DMS 273 (cell line): ENCODE measurements at regions not wholly inside any gene's neighbourhood (a gene's known extent, or its start where the extent isn't known, plus 50 kb on each side); places are given as distances from the start of the nearest gene placed in this dataset.

ENCODE experiments used
- DNase-seq: peaks from one replicate; lab custom pipeline; 2025; ENCODE audit not compliant: unreplicated experiment; lab: John Stamatoyannopoulos, UW

DNA sequence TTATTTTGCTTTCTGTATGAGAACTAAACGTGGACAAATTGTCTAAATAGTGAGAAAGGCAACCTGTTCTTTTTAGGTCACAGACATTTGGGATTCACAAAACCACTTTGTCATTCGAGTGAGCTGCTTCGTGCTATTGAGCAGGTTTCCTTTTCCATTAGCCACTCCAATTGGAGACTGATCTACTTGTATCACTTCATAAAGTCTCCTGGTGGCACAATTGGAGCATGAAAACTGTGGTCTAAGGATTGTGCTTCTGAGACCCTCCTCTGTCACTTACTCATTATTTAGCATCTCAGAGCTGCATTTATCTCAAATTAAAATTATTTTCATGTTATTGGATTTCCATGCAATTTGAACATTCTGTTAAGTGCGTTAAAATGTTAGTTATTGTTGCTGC is 397.7 kb downstream of the TDRD3 start:
- DNase-seq: no peak

DNA sequence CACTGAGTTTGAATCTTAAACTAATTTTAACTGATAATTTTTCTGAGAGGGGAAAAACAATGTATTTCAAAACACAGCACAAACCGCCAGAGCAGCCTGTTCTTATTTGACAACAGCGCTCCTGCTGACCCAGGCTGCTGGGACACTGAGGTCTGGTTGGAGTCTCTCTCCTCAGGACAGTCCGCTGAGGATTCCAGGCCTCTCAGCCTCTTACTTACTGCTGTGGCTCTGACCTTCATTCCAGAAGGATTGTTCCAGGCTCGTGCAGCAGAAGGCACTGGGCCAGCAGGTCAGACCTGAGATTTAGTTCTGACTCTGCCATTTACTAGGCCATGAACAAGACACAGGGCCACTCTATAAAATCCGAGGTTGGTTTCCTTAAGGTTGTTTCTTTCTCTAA is 393.6 kb downstream of the TDRD3 start:
- no peak for DNase-seq

DNA sequence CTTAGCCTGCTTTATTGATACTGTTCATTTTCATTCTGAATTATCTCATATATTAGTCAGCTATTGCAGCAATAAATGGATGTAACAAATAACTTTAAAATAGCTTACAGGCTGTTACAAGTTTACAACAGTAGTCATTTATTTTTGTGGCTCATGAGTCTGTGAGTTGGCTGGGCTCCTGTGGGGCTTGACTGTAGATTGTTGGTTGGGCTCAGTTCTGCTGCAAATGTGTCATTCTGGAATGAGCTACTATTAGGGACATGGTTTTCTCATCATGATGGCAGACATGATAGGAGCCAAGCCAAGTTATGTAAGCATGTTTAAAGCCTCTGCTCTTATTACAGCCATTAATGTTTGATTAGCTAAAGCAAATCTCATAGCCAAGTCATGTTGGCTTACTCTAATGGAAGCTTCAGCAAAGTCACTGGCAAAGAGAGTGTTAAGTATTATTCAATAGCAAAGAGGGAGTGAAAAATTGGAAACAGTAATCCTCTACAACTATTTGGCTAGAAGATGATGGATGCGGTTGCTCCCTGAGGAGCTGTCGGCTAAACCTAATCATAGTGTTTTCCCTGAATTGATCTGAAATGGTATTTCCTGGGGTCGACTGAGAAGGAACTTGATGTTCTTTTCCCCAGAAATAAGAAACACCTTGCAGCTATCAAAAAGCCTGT is 391.3 kb downstream of the TDRD3 start:
- no peak for DNase-seq

DNA sequence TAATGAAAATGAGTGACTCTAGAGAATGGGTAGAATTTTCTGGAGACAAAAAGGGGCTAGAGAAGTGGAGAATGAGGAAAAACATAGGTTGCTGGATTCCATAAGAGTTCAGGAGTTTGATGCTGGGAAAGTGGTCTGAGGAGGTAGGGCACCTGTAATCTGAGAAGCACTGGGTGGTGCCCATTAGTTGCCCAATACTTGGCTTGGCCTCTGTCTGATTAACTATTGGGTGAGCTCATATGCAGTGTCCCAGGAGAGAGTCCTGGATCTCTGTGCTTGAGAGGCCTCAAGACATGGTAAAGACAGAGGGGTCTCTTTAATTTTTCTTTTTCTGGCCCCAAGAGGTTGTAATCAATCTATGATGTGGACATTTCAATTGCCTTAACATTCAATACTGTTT is 390.1 kb downstream of the TDRD3 start:
- no peak for DNase-seq

GRCh38 chr13:60772726-60773125 is 375.7 kb downstream of the TDRD3 start:
- DNase-seq: no peak

GRCh38 chr13:60765700-60766411 is 368.8 kb downstream of the TDRD3 start:
- DNase-seq: no peak

GRCh38 chr13:60759499-60759898 is 362.5 kb downstream of the TDRD3 start:
- peak; percentile 49 for DNase-seq

- no peak for DNase-seq
These were observed 361.6 kb downstream of the TDRD3 start for GRCh38 chr13:60758637-60759036.

DNA sequence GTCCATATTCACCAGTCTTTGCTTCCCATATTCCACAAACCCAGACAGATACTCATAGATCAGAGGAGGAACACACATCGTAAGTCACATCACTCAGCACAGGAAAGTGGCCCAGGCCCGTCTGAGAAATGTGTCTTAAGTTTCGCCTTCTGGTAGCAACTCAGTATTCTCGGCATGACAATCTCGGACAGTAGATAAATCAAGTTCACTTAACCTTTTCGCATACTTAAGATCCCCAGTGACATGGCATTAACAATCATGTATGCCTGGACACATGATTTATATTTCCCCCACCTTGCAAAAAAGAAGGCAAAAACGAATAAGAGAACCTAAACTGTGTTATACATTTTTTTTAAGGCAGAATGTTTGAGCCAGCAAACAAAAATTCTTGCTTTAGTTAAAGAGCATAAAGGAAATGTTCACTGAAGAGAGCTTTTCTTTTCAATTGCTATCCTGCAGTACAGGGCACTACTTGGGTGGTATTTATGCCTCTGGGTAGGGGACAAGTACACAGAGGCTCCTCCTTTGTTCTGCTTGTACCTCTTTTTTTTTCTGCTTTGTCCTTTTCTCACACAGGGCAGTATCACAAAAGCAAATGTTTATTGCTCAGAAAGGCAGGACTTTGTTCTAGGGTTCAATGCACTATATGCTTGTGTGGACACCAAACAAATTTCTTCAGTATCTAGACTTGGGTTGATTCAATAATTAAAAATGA is 360.6 kb downstream of the TDRD3 start:
- DNase-seq: peak; percentile 13

- peak; percentile 64 for DNase-seq
These were observed 359.3 kb downstream of the TDRD3 start for GRCh38 chr13:60756306-60756705.

GRCh38 chr13:60755380-60756163 is 358.6 kb downstream of the TDRD3 start:
- peak; percentile 9 for DNase-seq

DNA sequence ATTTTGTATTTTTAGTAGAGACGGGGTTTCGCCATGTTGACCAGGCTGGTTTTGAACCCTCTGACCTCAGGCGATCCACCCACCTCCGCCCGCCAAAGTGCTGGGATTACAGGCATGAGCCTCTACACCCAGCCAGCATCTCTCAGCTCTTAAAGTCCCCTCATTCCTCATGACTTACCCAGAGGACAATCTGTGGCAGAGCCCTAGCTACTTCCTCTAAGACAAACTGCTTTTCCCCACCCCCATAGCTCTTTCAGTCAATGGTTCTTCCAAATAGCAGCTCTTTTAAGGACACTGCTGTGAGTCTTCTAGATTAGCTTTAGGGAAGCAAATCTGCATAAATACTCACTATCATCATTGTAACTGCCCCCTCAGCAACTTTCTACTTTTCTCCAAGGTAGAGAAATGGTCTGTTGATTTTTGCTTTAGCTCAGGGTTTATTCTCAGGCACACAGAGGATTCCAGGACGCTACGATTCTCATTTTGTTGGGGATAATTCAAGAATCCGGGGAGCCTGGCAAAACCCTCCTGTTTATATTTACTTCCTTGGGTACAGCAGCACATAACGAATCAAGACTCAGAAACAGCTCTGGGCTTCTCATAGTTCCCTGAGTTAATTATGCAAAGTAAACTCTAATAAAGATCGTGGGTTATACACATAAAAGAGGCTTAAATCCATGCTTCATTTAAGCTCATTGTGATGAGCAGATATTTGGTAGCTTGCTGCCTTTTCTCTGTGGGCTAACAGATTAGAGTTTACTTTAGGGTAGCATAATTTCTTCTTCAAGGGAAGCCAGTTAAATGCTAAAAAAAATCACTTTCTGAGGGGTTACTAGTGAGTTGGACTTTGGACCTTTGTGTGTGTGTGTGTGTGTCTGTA is 357.4 kb downstream of the TDRD3 start:
- DNase-seq: no peak

- no peak for DNase-seq
These were observed 356.6 kb downstream of the TDRD3 start for GRCh38 chr13:60753641-60754040.

DNA sequence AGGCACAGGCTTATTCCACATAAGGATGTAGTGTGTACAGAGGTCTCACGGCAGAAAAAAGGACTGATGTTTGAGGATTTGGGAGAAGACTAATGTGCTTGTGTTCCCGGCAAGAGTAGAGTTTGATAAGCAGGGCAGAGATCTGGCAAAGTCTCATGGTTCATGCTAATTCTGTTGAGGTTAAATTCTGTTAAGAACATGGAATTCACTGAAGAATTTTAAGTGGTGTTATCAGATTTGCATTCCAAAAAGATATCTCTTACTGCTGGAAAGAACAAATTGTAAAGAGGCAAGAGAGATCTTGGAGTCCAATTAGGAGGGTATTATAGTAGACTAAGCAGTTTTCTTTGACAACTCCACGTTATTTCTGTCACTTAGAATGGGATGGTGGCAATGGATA is 348.3 kb downstream of the TDRD3 start:
- DNase-seq: no peak

DNA sequence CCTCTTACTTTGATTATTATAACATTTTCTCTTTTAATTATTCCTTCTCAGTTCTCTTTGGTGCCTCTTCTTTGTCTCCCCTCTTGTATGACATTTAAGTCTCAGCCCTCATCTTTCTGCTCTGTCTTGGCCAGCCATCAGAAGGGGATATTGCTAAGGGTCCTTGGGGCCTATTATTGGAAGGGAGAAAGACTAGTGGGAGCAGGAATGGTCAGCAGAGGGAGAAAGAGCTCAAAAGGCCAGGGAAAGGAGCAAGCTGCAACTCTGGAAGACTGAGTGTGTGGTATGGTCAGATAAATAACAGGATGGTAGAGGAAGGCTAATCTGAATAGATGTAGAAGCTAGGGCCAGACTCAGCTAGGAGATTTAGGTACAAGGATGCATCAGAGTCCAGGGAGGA is 336.9 kb downstream of the TDRD3 start:
- no peak for DNase-seq

- no peak for DNase-seq
These were observed 330.1 kb downstream of the TDRD3 start for GRCh38 chr13:60727140-60727539.

- DNase-seq: no peak
These were observed 324.0 kb downstream of the TDRD3 start for GRCh38 chr13:60721063-60721462.

- DNase-seq: no peak
These were observed 323.6 kb downstream of the TDRD3 start for GRCh38 chr13:60720590-60720989.

GRCh38 chr13:60716313-60716712 is 319.3 kb downstream of the TDRD3 start:
- no peak for DNase-seq

- DNase-seq: no peak
These were observed 310.9 kb downstream of the TDRD3 start for GRCh38 chr13:60707878-60708277.
